ENCODE measurements at regions not wholly inside any gene's neighbourhood (a gene's known extent, or its start where the extent isn't known, plus 50 kb on each side); places are given as distances from the start of the nearest gene placed in this dataset.

DNA sequence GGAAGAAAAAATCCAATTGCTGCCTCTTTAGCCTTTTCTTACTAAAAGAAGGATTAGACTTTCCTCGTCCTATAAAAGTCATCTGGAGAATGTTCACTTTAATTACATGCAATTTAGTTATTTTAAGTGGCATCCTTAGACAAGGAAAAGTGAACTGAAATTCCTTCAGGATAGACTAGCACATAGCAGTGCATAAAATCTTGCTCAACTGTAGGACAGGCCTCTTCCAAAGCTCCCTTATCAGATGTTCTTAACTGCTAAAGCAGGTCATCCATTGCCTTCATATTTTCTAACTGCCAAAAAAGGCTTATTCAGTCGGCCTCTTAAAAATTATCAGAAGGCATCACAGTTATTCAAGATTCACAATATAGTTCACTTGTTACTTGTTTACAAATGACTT is 396.5 kb downstream of the DMRT2 start:
- no peaks in the 10 kb centered on the region for H3K36me3 Mint-ChIP-seq
- peaks cover 16% of the 10 kb centered on the region for H3K9me3 Mint-ChIP-seq
- no peak overlapping the region for H3K4me3 Mint-ChIP-seq
- H3K27me3 Mint-ChIP-seq (ENCODE audit: low read depth): peaks cover 8% of the 10 kb centered on the region
- no peaks in the 10 kb centered on the region for H3K4me1 Mint-ChIP-seq
- TF ChIP-seq, protein P1, sequence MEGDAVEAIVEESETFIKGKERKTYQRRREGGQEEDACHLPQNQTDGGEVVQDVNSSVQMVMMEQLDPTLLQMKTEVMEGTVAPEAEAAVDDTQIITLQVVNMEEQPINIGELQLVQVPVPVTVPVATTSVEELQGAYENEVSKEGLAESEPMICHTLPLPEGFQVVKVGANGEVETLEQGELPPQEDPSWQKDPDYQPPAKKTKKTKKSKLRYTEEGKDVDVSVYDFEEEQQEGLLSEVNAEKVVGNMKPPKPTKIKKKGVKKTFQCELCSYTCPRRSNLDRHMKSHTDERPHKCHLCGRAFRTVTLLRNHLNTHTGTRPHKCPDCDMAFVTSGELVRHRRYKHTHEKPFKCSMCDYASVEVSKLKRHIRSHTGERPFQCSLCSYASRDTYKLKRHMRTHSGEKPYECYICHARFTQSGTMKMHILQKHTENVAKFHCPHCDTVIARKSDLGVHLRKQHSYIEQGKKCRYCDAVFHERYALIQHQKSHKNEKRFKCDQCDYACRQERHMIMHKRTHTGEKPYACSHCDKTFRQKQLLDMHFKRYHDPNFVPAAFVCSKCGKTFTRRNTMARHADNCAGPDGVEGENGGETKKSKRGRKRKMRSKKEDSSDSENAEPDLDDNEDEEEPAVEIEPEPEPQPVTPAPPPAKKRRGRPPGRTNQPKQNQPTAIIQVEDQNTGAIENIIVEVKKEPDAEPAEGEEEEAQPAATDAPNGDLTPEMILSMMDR (IDR thresholded peaks at IDR 0.05; ENCODE audit: unreplicated experiment): no peak
- no peak overlapping the region for H3K27ac Mint-ChIP-seq
- no peak for DNase-seq (ENCODE audit: low spot score in 2 of 2, unreplicated experiment in 2 of 2)

DNA sequence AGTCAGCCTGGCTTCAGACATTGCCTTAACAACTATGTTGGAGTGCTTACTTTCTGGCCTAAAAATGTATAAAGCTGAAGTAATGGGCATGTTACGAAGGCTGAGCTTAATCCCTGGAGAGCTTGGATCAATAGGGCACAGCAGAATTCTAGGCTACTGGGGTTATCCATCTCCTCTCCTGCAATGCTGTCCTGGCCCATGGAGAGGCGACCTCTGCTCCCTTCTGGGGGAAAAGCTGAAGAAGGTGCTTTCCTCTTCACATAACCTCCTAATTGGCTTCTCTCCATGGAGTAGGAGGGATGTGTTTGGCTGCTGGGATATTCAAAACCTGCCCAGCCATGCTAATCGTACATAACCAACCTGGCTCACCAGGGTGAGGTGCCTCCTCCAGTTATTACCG is 403.5 kb downstream of the DMRT2 start:
- TF ChIP-seq, protein P1 (IDR thresholded peaks at IDR 0.05; ENCODE audit: unreplicated experiment): no peak
- Mint-ChIP-seq H3K4me3 (no peak overlapping the region), H3K9me3 (peaks cover 16% of the 10 kb centered on the region), H3K36me3 (no peaks in the 10 kb centered on the region), H3K4me1 (no peaks in the 10 kb centered on the region), H3K27ac (no peak overlapping the region), H3K27me3 (ENCODE audit: low read depth) (peaks cover 19% of the 10 kb centered on the region)
- no peak for DNase-seq (ENCODE audit: low spot score in 2 of 2, unreplicated experiment in 2 of 2)

DNA sequence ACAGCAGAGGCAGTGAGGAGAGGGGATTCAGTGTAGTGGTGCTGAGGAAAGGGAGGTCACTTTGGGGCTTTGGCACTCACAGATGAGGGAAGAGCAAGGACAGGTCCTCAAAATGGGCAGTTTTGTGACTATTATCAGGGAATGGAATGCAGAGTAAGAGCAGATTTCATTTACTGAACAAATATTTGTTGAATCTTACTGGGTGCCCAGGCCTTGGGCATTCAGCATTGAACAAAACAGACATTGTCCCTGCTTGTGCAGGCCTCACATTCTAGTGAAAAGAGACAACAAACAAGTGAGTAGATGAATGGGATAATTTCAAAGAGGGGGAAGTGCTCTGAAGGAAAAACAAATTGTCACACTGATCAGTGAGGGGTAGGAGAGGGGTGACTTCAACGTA is 404.1 kb downstream of the DMRT2 start:
- Mint-ChIP-seq H3K27me3 (ENCODE audit: low read depth) (peaks cover 19% of the 10 kb centered on the region), H3K36me3 (no peaks in the 10 kb centered on the region), H3K27ac (no peak overlapping the region), H3K9me3 (peaks cover 13% of the 10 kb centered on the region), H3K4me3 (no peak overlapping the region), H3K4me1 (no peaks in the 10 kb centered on the region)
- DNase-seq (ENCODE audit: low spot score in 2 of 2, unreplicated experiment in 2 of 2): no peak
- TF ChIP-seq, protein P1 (IDR thresholded peaks at IDR 0.05; ENCODE audit: unreplicated experiment): no peak

DNA sequence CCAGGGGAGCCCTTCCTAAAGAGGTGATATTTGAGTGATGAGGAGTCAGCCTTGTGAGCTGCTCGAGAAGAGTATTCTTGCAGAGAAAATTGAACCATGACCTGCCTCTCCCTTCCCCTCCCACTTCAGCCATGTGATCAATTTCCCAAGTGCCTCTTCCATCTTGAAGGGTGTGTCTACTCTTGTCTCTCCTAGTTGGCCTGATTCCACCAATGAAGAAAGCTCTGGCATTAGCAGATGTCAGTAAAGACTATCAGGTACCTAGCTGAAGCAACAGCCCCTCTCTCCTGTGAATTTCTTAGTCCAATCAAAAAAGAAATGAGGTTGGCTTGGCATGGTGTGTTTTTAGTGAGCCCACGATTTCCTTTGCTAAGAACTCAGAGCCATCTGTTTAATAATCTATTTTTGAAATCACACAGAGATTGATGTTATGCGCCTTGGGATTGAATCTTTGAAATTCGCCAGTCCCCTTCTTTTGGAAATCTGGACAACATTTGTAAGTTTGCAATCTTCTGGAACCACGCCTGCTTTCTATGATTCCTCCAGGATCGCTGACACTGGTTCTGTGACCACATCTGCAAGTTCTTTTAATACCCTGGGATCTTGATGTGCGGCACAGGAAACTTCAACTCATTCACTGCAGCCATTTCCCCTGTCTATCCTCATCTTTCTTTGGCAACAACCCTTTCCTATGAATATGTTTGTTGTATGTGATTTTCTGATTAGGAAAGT is 404.6 kb downstream of the DMRT2 start:
- DNase-seq (ENCODE audit: low spot score in 2 of 2, unreplicated experiment in 2 of 2): no peak
- Mint-ChIP-seq H3K36me3 (no peaks in the 10 kb centered on the region), H3K4me3 (no peak overlapping the region), H3K9me3 (peaks cover 9% of the 10 kb centered on the region), H3K27me3 (ENCODE audit: low read depth) (peaks cover 19% of the 10 kb centered on the region), H3K4me1 (no peaks in the 10 kb centered on the region), H3K27ac (no peak overlapping the region)
- TF ChIP-seq, protein P1 (IDR thresholded peaks at IDR 0.05; ENCODE audit: unreplicated experiment): no peak

DNA sequence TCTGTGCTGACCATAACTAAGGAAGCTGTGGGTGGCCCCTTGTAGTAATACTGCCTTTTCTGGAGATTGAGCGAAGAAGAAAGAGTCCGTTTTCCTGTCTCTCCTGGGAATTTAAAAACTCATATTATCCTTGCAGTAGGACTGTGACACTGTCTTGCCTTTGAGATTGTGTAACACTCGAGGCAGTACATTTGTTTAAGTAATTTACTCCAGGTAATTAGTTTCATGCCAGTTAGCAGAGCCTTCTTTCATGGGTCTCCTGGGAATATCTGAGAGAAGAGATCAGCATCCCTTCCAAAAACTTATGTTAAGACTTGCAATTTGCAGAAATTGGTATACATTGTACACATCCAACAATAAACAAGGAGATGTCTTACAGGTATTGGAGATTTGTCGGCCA is 405.6 kb downstream of the DMRT2 start:
- Mint-ChIP-seq H3K9me3 (peaks cover 5% of the 10 kb centered on the region), H3K4me3 (no peak overlapping the region), H3K27ac (no peak overlapping the region), H3K27me3 (ENCODE audit: low read depth) (peaks cover 19% of the 10 kb centered on the region), H3K36me3 (no peaks in the 10 kb centered on the region), H3K4me1 (no peaks in the 10 kb centered on the region)
- TF ChIP-seq, protein P1 (IDR thresholded peaks at IDR 0.05; ENCODE audit: unreplicated experiment): no peak
- DNase-seq (ENCODE audit: low spot score in 2 of 2, unreplicated experiment in 2 of 2): no peak

Data from mesothelial cell of epicardium (in vitro differentiated cells).